ENCODE measurements at regions not wholly inside any gene's neighbourhood (a gene's known extent, or its start where the extent isn't known, plus 50 kb on each side); places are given as distances from the start of the nearest gene placed in this dataset.

GRCh38 chr1:219289171-219289570 is 115.5 kb downstream of the LYPLAL1 start:
- no peak overlapping the region for H3K9ac ChIP-seq
- no peak for TF ChIP-seq CTCF (conservative IDR thresholded peaks at IDR 0.05; ENCODE audit: low read depth, low read length)
- H3K79me2 ChIP-seq (ENCODE audit: insufficient read depth, low read depth) = no peaks in the 10 kb centered on the region
- H3K4me1 ChIP-seq (ENCODE audit: low read depth, poor library complexity, severe bottlenecking) = no peaks in the 10 kb centered on the region
- H2AFZ ChIP-seq (ENCODE audit: low read depth) = no peak overlapping the region
- no peaks in the 10 kb centered on the region for H4K20me1 ChIP-seq (ENCODE audit: insufficient read depth)
- H3K27ac ChIP-seq = no peak overlapping the region
- no peak overlapping the region for H3K4me2 ChIP-seq
- no peak overlapping the region for H3K4me3 ChIP-seq (IDR thresholded peaks at IDR 0.05; ENCODE audit: insufficient read depth, low read depth, low read length)
- H3K27me3 ChIP-seq (ENCODE audit: insufficient read depth, low read depth) = no peaks in the 10 kb centered on the region
- H3K36me3 ChIP-seq (ENCODE audit: insufficient read depth) = no peaks in the 10 kb centered on the region

GRCh38 chr1:219283541-219283940 is 109.9 kb downstream of the LYPLAL1 start:
- H2AFZ ChIP-seq (ENCODE audit: low read depth) = no peak overlapping the region
- no peak overlapping the region for H3K4me2 ChIP-seq
- H4K20me1 ChIP-seq (ENCODE audit: insufficient read depth) = no peaks in the 10 kb centered on the region
- no peak overlapping the region for H3K9ac ChIP-seq
- no peaks in the 10 kb centered on the region for H3K36me3 ChIP-seq (ENCODE audit: insufficient read depth)
- no peaks in the 10 kb centered on the region for H3K27me3 ChIP-seq (ENCODE audit: insufficient read depth, low read depth)
- H3K79me2 ChIP-seq (ENCODE audit: insufficient read depth, low read depth) = no peaks in the 10 kb centered on the region
- no peak overlapping the region for H3K27ac ChIP-seq
- no peak overlapping the region for H3K4me3 ChIP-seq (IDR thresholded peaks at IDR 0.05; ENCODE audit: insufficient read depth, low read depth, low read length)
- no peaks in the 10 kb centered on the region for H3K4me1 ChIP-seq (ENCODE audit: low read depth, poor library complexity, severe bottlenecking)
- TF ChIP-seq CTCF (conservative IDR thresholded peaks at IDR 0.05; ENCODE audit: low read depth, low read length) = no peak

- no peak for TF ChIP-seq CTCF (conservative IDR thresholded peaks at IDR 0.05; ENCODE audit: low read depth, low read length)
- Histone ChIP-seq H3K27me3 (ENCODE audit: insufficient read depth, low read depth) (no peaks in the 10 kb centered on the region), H3K4me1 (ENCODE audit: low read depth, poor library complexity, severe bottlenecking) (no peaks in the 10 kb centered on the region), H3K79me2 (ENCODE audit: insufficient read depth, low read depth) (no peaks in the 10 kb centered on the region), H3K36me3 (ENCODE audit: insufficient read depth) (no peaks in the 10 kb centered on the region), H3K9ac (no peak overlapping the region), H3K4me3 (IDR thresholded peaks at IDR 0.05; ENCODE audit: insufficient read depth, low read depth, low read length) (no peak overlapping the region), H3K4me2 (no peak overlapping the region), H3K27ac (no peak overlapping the region), H2AFZ (ENCODE audit: low read depth) (no peak overlapping the region), H4K20me1 (ENCODE audit: insufficient read depth) (no peaks in the 10 kb centered on the region)
Measured at GRCh38 chr1:219281831-219282230, 108.2 kb downstream of the LYPLAL1 start.

- Histone ChIP-seq H3K4me3 (IDR thresholded peaks at IDR 0.05; ENCODE audit: insufficient read depth, low read depth, low read length) (no peak overlapping the region), H2AFZ (ENCODE audit: low read depth) (no peak overlapping the region), H3K36me3 (ENCODE audit: insufficient read depth) (no peaks in the 10 kb centered on the region), H3K27ac (no peak overlapping the region), H3K79me2 (ENCODE audit: insufficient read depth, low read depth) (no peaks in the 10 kb centered on the region), H3K9ac (no peak overlapping the region), H3K4me2 (no peak overlapping the region), H3K4me1 (ENCODE audit: low read depth, poor library complexity, severe bottlenecking) (no peaks in the 10 kb centered on the region), H3K27me3 (ENCODE audit: insufficient read depth, low read depth) (no peaks in the 10 kb centered on the region), H4K20me1 (ENCODE audit: insufficient read depth) (no peaks in the 10 kb centered on the region)
- TF ChIP-seq CTCF (conservative IDR thresholded peaks at IDR 0.05; ENCODE audit: low read depth, low read length) = no peak
Measured at GRCh38 chr1:219279017-219279770, 105.5 kb downstream of the LYPLAL1 start.

Data from KMS-11 (cell line).